Effector memory CD4-positive, alpha-beta T cell (primary cell): ENCODE measurements at regions not wholly inside any gene's neighbourhood (a gene's known extent, or its start where the extent isn't known, plus 50 kb on each side); places are given as distances from the start of the nearest gene placed in this dataset.
"Not testable (repeated sequence)": the region's sequence is repeated elsewhere in the genome, so short reads cannot be mapped to it uniquely, and the experiment has no call there.

Source experiments
- DNase-seq, 3 donors: peaks; one replicate each; pipeline ENCODE4 v3.0.0-alpha.2; 2020
- H3K27ac ChIP-seq: 2 replicates; pipeline ENCODE4 v1.7.0; 2013; ENCODE audit warnings: mild to moderate bottlenecking, low read length, moderate library complexity; ENCODE audit not compliant: insufficient read depth, poor library complexity, severe bottlenecking
- H3K27me3 ChIP-seq: replicated peaks from 2 replicates; pipeline ENCODE4 v1.7.0; 2013; ENCODE audit warnings: mild to moderate bottlenecking, low read length; ENCODE audit not compliant: insufficient read depth, control insufficient read depth, poor library complexity, severe bottlenecking
- H3K36me3 ChIP-seq: 2 replicates; pipeline ENCODE4 v1.7.0; 2013; ENCODE audit warnings: mild to moderate bottlenecking, low read length, moderate library complexity; ENCODE audit not compliant: control insufficient read depth, insufficient read depth
- H3K4me1 ChIP-seq: 2 replicates; pipeline ENCODE4 v1.7.0; 2013; ENCODE audit warnings: low read length, mild to moderate bottlenecking; ENCODE audit not compliant: control insufficient read depth, insufficient read depth, poor library complexity, severe bottlenecking
- H3K4me3 ChIP-seq: 2 replicates; pipeline ENCODE4 v1.7.0; 2013; ENCODE audit warnings: low read length, low read depth, mild to moderate bottlenecking; ENCODE audit not compliant: insufficient read depth, poor library complexity, severe bottlenecking
- H3K9me3 ChIP-seq: 2 replicates; pipeline ENCODE4 v1.7.0; 2013; ENCODE audit warnings: mild to moderate bottlenecking, low read length, moderate library complexity; ENCODE audit not compliant: control insufficient read depth

- H3K9me3 ChIP-seq = no peaks in the 10 kb centered on the region
- no peaks in the 10 kb centered on the region for H3K36me3 ChIP-seq
- H3K4me3 ChIP-seq = no peak overlapping the region
- H3K27me3 ChIP-seq = no peaks in the 10 kb centered on the region
- H3K27ac ChIP-seq = no peak overlapping the region
- no peaks in the 10 kb centered on the region for H3K4me1 ChIP-seq
- no peak for DNase-seq
Observed at GRCh38 chr4:82248903-82249632, 124.7 kb downstream of the HNRNPD start.

GRCh38 chr4:82247629-82248028, 126.2 kb downstream of the HNRNPD start:
- no peaks in the 10 kb centered on the region for H3K9me3 ChIP-seq
- H3K36me3 ChIP-seq = no peaks in the 10 kb centered on the region
- DNase-seq = no peak
- H3K27ac ChIP-seq = no peak overlapping the region
- no peaks in the 10 kb centered on the region for H3K4me1 ChIP-seq
- no peaks in the 10 kb centered on the region for H3K27me3 ChIP-seq
- no peak overlapping the region for H3K4me3 ChIP-seq

- H3K4me3 ChIP-seq = no peak overlapping the region
- no peak for DNase-seq
- no peak overlapping the region for H3K27ac ChIP-seq
- H3K9me3 ChIP-seq = no peaks in the 10 kb centered on the region
- H3K27me3 ChIP-seq = no peaks in the 10 kb centered on the region
- no peaks in the 10 kb centered on the region for H3K36me3 ChIP-seq
- H3K4me1 ChIP-seq = no peaks in the 10 kb centered on the region
Observed at GRCh38 chr4:82247171-82247570, 126.6 kb downstream of the HNRNPD start.

GRCh38 chr4:82241534-82241933, 132.3 kb downstream of the HNRNPD start:
- H3K4me3 ChIP-seq = no peak overlapping the region
- no peaks in the 10 kb centered on the region for H3K36me3 ChIP-seq
- H3K27ac ChIP-seq = no peak overlapping the region
- no peaks in the 10 kb centered on the region for H3K27me3 ChIP-seq
- H3K9me3 ChIP-seq = no peaks in the 10 kb centered on the region
- no peak for DNase-seq
- no peaks in the 10 kb centered on the region for H3K4me1 ChIP-seq

- H3K27ac ChIP-seq = no peak overlapping the region
- H3K9me3 ChIP-seq = no peaks in the 10 kb centered on the region
- no peak overlapping the region for H3K4me3 ChIP-seq
- no peaks in the 10 kb centered on the region for H3K27me3 ChIP-seq
- H3K36me3 ChIP-seq = no peaks in the 10 kb centered on the region
- H3K4me1 ChIP-seq = no peaks in the 10 kb centered on the region
- no peak for DNase-seq
Observed at GRCh38 chr4:82240410-82240809, 133.4 kb downstream of the HNRNPD start.

GRCh38 chr4:82237142-82237541, 136.6 kb downstream of the HNRNPD start:
- H3K9me3 ChIP-seq, H3K4me1 ChIP-seq, H3K36me3 ChIP-seq, H3K27me3 ChIP-seq, H3K4me3 ChIP-seq, DNase-seq, H3K27ac ChIP-seq: not testable (repeated sequence)

- Histone ChIP-seq H3K4me3 (no peak overlapping the region), H3K27ac (no peak overlapping the region), H3K9me3 (no peaks in the 10 kb centered on the region), H3K27me3 (peaks cover 2% of the 10 kb centered on the region), H3K36me3 (no peaks in the 10 kb centered on the region), H3K4me1 (no peaks in the 10 kb centered on the region)
- DNase-seq = no peak
Observed at GRCh38 chr4:82235346-82235745, 138.4 kb downstream of the HNRNPD start.

- no peaks in the 10 kb centered on the region for H3K36me3 ChIP-seq
- DNase-seq = no peak
- peaks cover 2% of the 10 kb centered on the region for H3K27me3 ChIP-seq
Observed at GRCh38 chr4:82232891-82233290, 140.9 kb downstream of the HNRNPD start.

GRCh38 chr4:82231806-82232205, 142.0 kb downstream of the HNRNPD start:
- H3K4me1 ChIP-seq = no peaks in the 10 kb centered on the region
- H3K36me3 ChIP-seq = no peaks in the 10 kb centered on the region
- peaks cover 2% of the 10 kb centered on the region for H3K27me3 ChIP-seq
- DNase-seq = no peak
- no peaks in the 10 kb centered on the region for H3K9me3 ChIP-seq
- no peak overlapping the region for H3K27ac ChIP-seq
- H3K4me3 ChIP-seq = no peak overlapping the region

More at GRCh38 chr4:82232891-82233290, 140.9 kb downstream of the HNRNPD start:
- no peak overlapping the region for H3K27ac ChIP-seq
- H3K9me3 ChIP-seq = no peaks in the 10 kb centered on the region
- H3K4me1 ChIP-seq = no peaks in the 10 kb centered on the region
- H3K4me3 ChIP-seq = no peak overlapping the region

GRCh38 chr4:82230306-82230705, 143.5 kb downstream of the HNRNPD start:
- Histone ChIP-seq H3K9me3 (no peaks in the 10 kb centered on the region), H3K4me3 (no peak overlapping the region), H3K4me1 (no peaks in the 10 kb centered on the region), H3K27ac (no peak overlapping the region), H3K36me3 (no peaks in the 10 kb centered on the region), H3K27me3 (peaks cover 2% of the 10 kb centered on the region)
- DNase-seq = no peak
